H1 (cell line): ENCODE measurements at regions not wholly inside any gene's neighbourhood (a gene's known extent, or its start where the extent isn't known, plus 50 kb on each side); places are given as distances from the start of the nearest gene placed in this dataset.

ENCODE experiments used
- CTCF ChIA-PET: fragments of 300-600 bp; sonication (Branson Sonifier 250); formaldehyde crosslinking; loops from one replicate; lab custom pipeline; 2021; ENCODE audit not compliant: partially characterized antibody; lab: Charles Lee
- POLR2A ChIA-PET: fragments of 300-600 bp; sonication (Branson Sonifier 250); formaldehyde crosslinking; loops from one replicate; lab custom pipeline; 2021; ENCODE audit warnings: inconsistent platforms; ENCODE audit not compliant: partially characterized antibody; lab: Charles Lee
- DNase-seq, 2 experiments: peaks; one replicate each; pipeline versions ENCODE4 v3.0.0 to v3.0.0-alpha.2; 2010 to 2022; ENCODE audit warnings: low spot score in 2 of 2, low read depth in 1 of 2, mixed read lengths in 1 of 2
- FAIRE-seq: peaks from 2 replicates; lab custom pipeline; 2011; peaks lifted over from hg19 to GRCh38; lab: Jason Lieb, UNC
- H2AFZ ChIP-seq: 2 replicates; pipeline ENCODE4 v1.8.1; 2012; ENCODE audit warnings: low read length, inconsistent platforms
- H2AK5ac ChIP-seq: 2 replicates; pipeline ENCODE4 v1.6.1; 2013; ENCODE audit warnings: low read depth, low read length
- H2BK120ac ChIP-seq: replicated peaks from 2 replicates; pipeline ENCODE3; 2013; ENCODE audit warnings: low read depth, low read length, inconsistent platforms
- H2BK12ac ChIP-seq: 2 replicates; pipeline ENCODE4 v1.6.1; 2013; ENCODE audit warnings: low read depth, low read length
- H2BK15ac ChIP-seq: 2 replicates; pipeline ENCODE4 v1.6.1; 2013; ENCODE audit warnings: low read length
- H2BK20ac ChIP-seq: 2 replicates; pipeline ENCODE4 v1.6.1; 2013; ENCODE audit warnings: low read length
- H2BK5ac ChIP-seq: 2 replicates; pipeline ENCODE4 v1.6.1; 2013; ENCODE audit warnings: low read depth, low read length
- H3K14ac ChIP-seq: 2 replicates; pipeline ENCODE4 v1.6.1; 2013; ENCODE audit warnings: inconsistent platforms; ENCODE audit not compliant: insufficient read length
- H3K18ac ChIP-seq: 2 replicates; pipeline ENCODE4 v1.6.1; 2013; ENCODE audit warnings: low read length; ENCODE audit errors: extremely low read depth
- H3K23ac ChIP-seq: 2 replicates; pipeline ENCODE4 v1.6.1; 2013; ENCODE audit warnings: inconsistent platforms; ENCODE audit not compliant: insufficient read length
- H3K23me2 ChIP-seq: 2 replicates; pipeline ENCODE4 v1.6.1; 2013; ENCODE audit warnings: low read depth, low read length
- H3K27ac ChIP-seq: 2 replicates; pipeline ENCODE4 v1.6.1; 2011; ENCODE audit warnings: low read depth, low read length, inconsistent platforms
- H3K27me3 ChIP-seq, 4 experiments: replicated peaks in 1 of 4; 1 replicate in 1 of 4; 2 replicates in 3 of 4; pipeline versions ENCODE4 v1.6.1 to v1.8.1; 2011 to 2013; ENCODE audit warnings: low read length in 3 of 4, mild to moderate bottlenecking in 3 of 4, inconsistent platforms in 2 of 4, mixed read lengths in 2 of 4, moderate library complexity in 1 of 4; ENCODE audit not compliant: control insufficient read depth in 3 of 4, insufficient read depth in 3 of 4; ENCODE audit errors: extremely low read depth in 1 of 4
- H3K36me3 ChIP-seq, 4 experiments: 2 replicates each; pipeline versions ENCODE4 v1.6.1 to v1.8.1; 2011 to 2013; ENCODE audit warnings: mild to moderate bottlenecking in 4 of 4, low read length in 3 of 4, moderate library complexity in 2 of 4, control low read depth in 1 of 4, inconsistent platforms in 1 of 4; ENCODE audit not compliant: insufficient read depth in 4 of 4, control insufficient read depth in 2 of 4
- H3K4ac ChIP-seq: replicated peaks from 2 replicates; pipeline ENCODE3; 2013; ENCODE audit warnings: low read length, low read depth, mixed read lengths, inconsistent platforms; ENCODE audit not compliant: insufficient read length
- H3K4me1 ChIP-seq, 4 experiments: replicated peaks in 1 of 4; 1 replicate in 1 of 4; 2 replicates in 3 of 4; pipeline versions ENCODE4 v1.6.1 to v1.8.1; 2011 to 2013; ENCODE audit warnings: low read length in 3 of 4, inconsistent platforms in 2 of 4, mixed read lengths in 1 of 4; ENCODE audit not compliant: insufficient read depth in 4 of 4, control insufficient read depth in 3 of 4
- H3K4me2 ChIP-seq, 2 experiments: 2 replicates each; pipeline versions ENCODE4 v1.6.1 to v1.8.1; 2011 to 2013; ENCODE audit warnings: low read depth in 2 of 2, low read length in 2 of 2, control low read depth in 1 of 2, inconsistent platforms in 1 of 2, mild to moderate bottlenecking in 1 of 2; ENCODE audit not compliant: insufficient read depth in 1 of 2
- H3K4me3 ChIP-seq, 4 experiments: fragments of 200-600, 300-600 bp in 1 of 4; sonication (generic), shearing (Covaris generic), sonication (Bioruptor Twin) in 1 of 4; 2 replicates each; pipeline versions ENCODE4 v1.5.1 to v1.8.1; 2011 to 2016; ENCODE audit warnings: low read length in 4 of 4, low read depth in 3 of 4, control low read depth in 2 of 4, inconsistent platforms in 2 of 4, mild to moderate bottlenecking in 2 of 4, mixed read lengths in 1 of 4, moderate library complexity in 1 of 4; ENCODE audit not compliant: insufficient read depth in 2 of 4; ENCODE audit errors: extremely low read depth in 1 of 4
- H3K56ac ChIP-seq: replicated peaks from 2 replicates; pipeline ENCODE3; 2013; ENCODE audit warnings: low read depth, mild to moderate bottlenecking, mixed read lengths, low read length, inconsistent platforms; ENCODE audit not compliant: insufficient read length
- H3K79me1 ChIP-seq: 2 replicates; pipeline ENCODE4 v1.6.1; 2013; ENCODE audit warnings: low read depth, low read length, control low read depth
- H3K79me2 ChIP-seq, 2 experiments: 2 replicates each; pipeline versions ENCODE4 v1.6.1 to v1.8.1; 2012 to 2013; ENCODE audit warnings: low read length in 2 of 2, mild to moderate bottlenecking in 2 of 2, inconsistent platforms in 1 of 2; ENCODE audit not compliant: insufficient read depth in 2 of 2, control insufficient read depth in 1 of 2
- H3K9ac ChIP-seq, 4 experiments: replicated peaks in 1 of 4; 1 replicate in 1 of 4; 2 replicates in 3 of 4; pipeline versions ENCODE4 v1.6.1 to v1.8.1; 2011 to 2013; ENCODE audit warnings: low read depth in 3 of 4, low read length in 3 of 4, control low read depth in 2 of 4, mild to moderate bottlenecking in 2 of 4, moderate library complexity in 2 of 4, inconsistent platforms in 1 of 4; ENCODE audit errors: extremely low read depth in 1 of 4
- H3K9me3 ChIP-seq, 2 experiments: 2 replicates each; pipeline versions ENCODE4 v1.6.1 to v1.8.1; 2012 to 2013; ENCODE audit warnings: mild to moderate bottlenecking in 2 of 2, moderate library complexity in 2 of 2, control low read depth in 1 of 2, inconsistent platforms in 1 of 2, low read depth in 1 of 2, low read length in 1 of 2, mixed read lengths in 1 of 2; ENCODE audit not compliant: insufficient read depth in 2 of 2
- H4K20me1 ChIP-seq, 2 experiments: replicated peaks in 1 of 2; 2 replicates each; pipeline versions ENCODE3 to v1.8.1; 2011 to 2013; ENCODE audit warnings: inconsistent platforms in 2 of 2, low read length in 2 of 2, mild to moderate bottlenecking in 1 of 2; ENCODE audit not compliant: insufficient read depth in 2 of 2, control insufficient read depth in 1 of 2
- H4K5ac ChIP-seq: 2 replicates; pipeline ENCODE4 v1.6.1; 2013; ENCODE audit warnings: low read length, low read depth, mixed read lengths, inconsistent platforms; ENCODE audit not compliant: insufficient read length
- H4K8ac ChIP-seq: 2 replicates; pipeline ENCODE4 v1.8.0; 2013; ENCODE audit warnings: mild to moderate bottlenecking, moderate library complexity, low read length, inconsistent platforms; ENCODE audit not compliant: insufficient read depth; ENCODE audit errors: extremely low read depth
- H4K91ac ChIP-seq: replicated peaks from 2 replicates; pipeline ENCODE3; 2013; ENCODE audit warnings: low read length, mixed read lengths, inconsistent platforms; ENCODE audit not compliant: insufficient read length
- ASH2L ChIP-seq: fragments of 200-600, 300-600 bp; sonication (generic); IDR thresholded peaks from one replicate; pipeline ENCODE4 v1.7.1; 2017; ENCODE audit warnings: low read length
- BRCA1 ChIP-seq: IDR thresholded peaks from 2 replicates; pipeline ENCODE4 v1.6.1; 2012; ENCODE audit warnings: low read depth, low read length, improper control_type of control experiment
- EP300 ChIP-seq, 2 experiments: IDR thresholded peaks; 1 replicate in 1 of 2; 2 replicates in 1 of 2; pipeline ENCODE4 v1.6.1; 2011 to 2012; ENCODE audit warnings: low read depth in 2 of 2, low read length in 2 of 2, mild to moderate bottlenecking in 2 of 2, borderline replicate concordance in 1 of 2, inconsistent platforms in 1 of 2, moderate library complexity in 1 of 2
- GABPA ChIP-seq: IDR thresholded peaks from 2 replicates; pipeline ENCODE4 v1.6.1; 2011; ENCODE audit warnings: mild to moderate bottlenecking, low read length, moderate library complexity, borderline replicate concordance; ENCODE audit not compliant: insufficient read depth
- HDAC6 ChIP-seq: IDR thresholded peaks from one replicate; pipeline ENCODE4 v1.7.1; 2012; ENCODE audit warnings: low read depth, mild to moderate bottlenecking, inconsistent platforms, low read length, moderate library complexity
- JUN ChIP-seq: IDR thresholded peaks from 2 replicates; pipeline ENCODE4 v1.6.1; 2011; ENCODE audit warnings: low read depth, mild to moderate bottlenecking, improper control_type of control experiment, low read length
- KDM4A ChIP-seq: IDR thresholded peaks from one replicate; pipeline ENCODE4 v1.7.1; 2012; ENCODE audit warnings: low read depth, mild to moderate bottlenecking, moderate library complexity, low read length, inconsistent platforms; ENCODE audit not compliant: severe bottlenecking
- MAFK ChIP-seq: IDR thresholded peaks from 2 replicates; pipeline ENCODE4 v1.6.1; 2012; ENCODE audit warnings: low read depth, mild to moderate bottlenecking, improper control_type of control experiment, low read length
- POLR2A ChIP-seq, 2 experiments: IDR thresholded peaks; 1 replicate in 1 of 2; 2 replicates in 1 of 2; pipeline ENCODE4 v1.6.1; 2011; ENCODE audit warnings: low read depth in 2 of 2, low read length in 2 of 2, mild to moderate bottlenecking in 2 of 2; ENCODE audit errors: control extremely low read depth in 1 of 2
- RAD21 ChIP-seq, 2 experiments: IDR thresholded peaks in 1 of 2; conservative IDR thresholded peaks in 1 of 2; 2 replicates each; pipeline ENCODE4 v1.6.1; 2011; ENCODE audit warnings: low read depth in 2 of 2, low read length in 2 of 2, improper control_type of control experiment in 1 of 2, inconsistent platforms in 1 of 2, mild to moderate bottlenecking in 1 of 2, moderate library complexity in 1 of 2
- RXRA ChIP-seq: IDR thresholded peaks from 2 replicates; pipeline ENCODE4 v1.6.1; 2011; ENCODE audit warnings: low read depth, mild to moderate bottlenecking, low read length, moderate library complexity; ENCODE audit not compliant: insufficient read depth
- SIN3A ChIP-seq, 2 experiments: IDR thresholded peaks in 1 of 2; conservative IDR thresholded peaks in 1 of 2; 2 replicates each; pipeline ENCODE4 v1.6.1; 2011 to 2012; ENCODE audit warnings: low read length in 2 of 2, improper control_type of control experiment in 1 of 2, low read depth in 1 of 2, mild to moderate bottlenecking in 1 of 2
- SIX5 ChIP-seq: IDR thresholded peaks from 2 replicates; pipeline ENCODE4 v1.6.1; 2011; ENCODE audit warnings: mild to moderate bottlenecking, low read depth, low read length
- SRF ChIP-seq: IDR thresholded peaks from 2 replicates; pipeline ENCODE4 v1.6.1; 2011; ENCODE audit warnings: mild to moderate bottlenecking, low read depth, low read length, moderate library complexity
- SUZ12 ChIP-seq: fragments of 200-600 bp; sonication (generic); IDR thresholded peaks from 2 replicates; pipeline ENCODE4 v1.6.1; 2012; ENCODE audit warnings: mild to moderate bottlenecking, inconsistent platforms, low read length, moderate library complexity, mixed read lengths
- YY1 ChIP-seq: IDR thresholded peaks from 2 replicates; pipeline ENCODE4 v1.6.1; 2011; ENCODE audit warnings: low read depth, mild to moderate bottlenecking, low read length
- WGBS, 2 experiments: shearing (Covaris generic) in 1 of 2; methylation state at CpG; one replicate each; pipeline versions ENCODE4 v1.1.6 to v1.1.7; 2013 to 2015; ENCODE audit warnings: low lambda C conversion rate in 2 of 2, mixed read lengths in 2 of 2, inconsistent platforms in 1 of 2, low coverage in 1 of 2, missing lambda C conversion rate in 1 of 2; ENCODE audit not compliant: insufficient replicate concordance in 2 of 2, insufficient coverage in 1 of 2, insufficient read length in 1 of 2; ENCODE audit errors: extremely low coverage in 1 of 2, missing lambda C conversion rate in 1 of 2; 5-methylcytosine and 5-hydroxymethylcytosine counted together

DNA sequence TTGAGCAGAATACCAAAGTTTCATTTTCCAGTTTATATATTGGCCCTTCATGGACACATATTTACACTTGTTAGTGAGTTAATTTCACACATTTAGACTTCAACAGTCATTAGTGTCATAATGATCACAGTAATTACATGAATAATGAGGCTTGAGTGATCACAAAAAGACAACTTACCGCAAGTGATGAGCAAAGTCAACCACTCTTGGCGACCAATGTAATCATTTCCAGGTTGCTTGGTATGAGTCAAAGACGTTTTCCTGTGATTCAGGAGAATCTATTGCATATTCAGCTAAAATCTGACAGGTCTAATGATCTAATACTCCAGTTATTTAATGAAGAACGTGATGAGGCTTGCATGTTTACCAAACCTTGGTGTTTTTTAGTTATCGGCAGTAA, 407.9 kb upstream of the TENM3 start:
- H2BK120ac ChIP-seq = no peak overlapping the region
- no peak overlapping the region for H4K8ac ChIP-seq
- no peaks in the 10 kb centered on the region for H3K36me3 ChIP-seq
- no peak overlapping the region for H3K23ac ChIP-seq
- no peak overlapping the region for H2BK12ac ChIP-seq
- no peaks in the 10 kb centered on the region for H4K20me1 ChIP-seq
- no peak overlapping the region for H3K14ac ChIP-seq
- H3K79me1 ChIP-seq = no peaks in the 10 kb centered on the region
- H3K9me3 ChIP-seq = no peaks in the 10 kb centered on the region; a peak in 1 of 4 replicates
- no peak overlapping the region for H3K4me2 ChIP-seq
- H2BK5ac ChIP-seq = no peak overlapping the region
- no peak overlapping the region for H3K4me3 ChIP-seq
- no peaks in the 10 kb centered on the region for H3K27me3 ChIP-seq
- CTCF ChIA-PET = no interaction called here
- no peak overlapping the region for H2AK5ac ChIP-seq
- no peak overlapping the region for H3K9ac ChIP-seq
- FAIRE-seq (no peak), DNase-seq (no peak)
- H3K4ac ChIP-seq = no peak overlapping the region
- H3K56ac ChIP-seq = no peak overlapping the region
- no peak overlapping the region for H2BK20ac ChIP-seq
- H2AFZ ChIP-seq = no peak overlapping the region
- POLR2A ChIA-PET = no interaction called here
- no peak overlapping the region for H3K27ac ChIP-seq
- H3K4me1 ChIP-seq = no peaks in the 10 kb centered on the region
- WGBS, 2 experiments = 95% methylated on average over 5 of the region's 5 CpGs; no CpG with 5 or more reads in 1 of the 2 experiments
- no peaks in the 10 kb centered on the region for H3K79me2 ChIP-seq
- H2BK15ac ChIP-seq = no peak overlapping the region
- no peak overlapping the region for H4K91ac ChIP-seq
- no peak overlapping the region for H3K18ac ChIP-seq
- no peak overlapping the region for H4K5ac ChIP-seq
- no peaks in the 10 kb centered on the region for H3K23me2 ChIP-seq
- no peak for TF ChIP-seq SIX5
- TF ChIP-seq SIN3A (conservative IDR thresholded peaks at IDR 0.05 in 1 of 2, IDR thresholded peaks at IDR 0.05 in 1 of 2; ENCODE audit: low read depth in 1 of 2, low read length in 2 of 2) = no peak
- TF ChIP-seq ASH2L = no peak
- TF ChIP-seq YY1 = no peak
- no peak for TF ChIP-seq POLR2A (IDR thresholded peaks at IDR 0.05; ENCODE audit: control extremely low read depth in 1 of 2, low read depth in 2 of 2, low read length in 2 of 2)
- TF ChIP-seq KDM4A = no peak
- no peak for TF ChIP-seq RAD21 (IDR thresholded peaks at IDR 0.05 in 1 of 2, conservative IDR thresholded peaks at IDR 0.05 in 1 of 2; ENCODE audit: low read depth in 2 of 2, low read length in 2 of 2)
- TF ChIP-seq JUN = no peak
- no peak for TF ChIP-seq HDAC6
- no peak for TF ChIP-seq RXRA
- TF ChIP-seq SUZ12 = no peak
- TF ChIP-seq EP300 (IDR thresholded peaks at IDR 0.05; ENCODE audit: borderline replicate concordance in 1 of 2, low read depth in 2 of 2, low read length in 2 of 2) = no peak
- TF ChIP-seq BRCA1 = no peak
- TF ChIP-seq MAFK = no peak
- TF ChIP-seq GABPA = no peak
- TF ChIP-seq SRF = no peak
